OCI-M2 (cell line): ENCODE measurements at regions not wholly inside any gene's neighbourhood (a gene's known extent, or its start where the extent isn't known, plus 50 kb on each side); places are given as distances from the start of the nearest gene placed in this dataset.

Experiments used
- DNase-seq: peaks from one replicate; lab custom pipeline; 2025; ENCODE audit not compliant: unreplicated experiment; lab: John Stamatoyannopoulos, UW

GRCh38 chr12:84605983-84606382 is 306.6 kb downstream of the SLC6A15 start:
- DNase-seq: no peak

DNA sequence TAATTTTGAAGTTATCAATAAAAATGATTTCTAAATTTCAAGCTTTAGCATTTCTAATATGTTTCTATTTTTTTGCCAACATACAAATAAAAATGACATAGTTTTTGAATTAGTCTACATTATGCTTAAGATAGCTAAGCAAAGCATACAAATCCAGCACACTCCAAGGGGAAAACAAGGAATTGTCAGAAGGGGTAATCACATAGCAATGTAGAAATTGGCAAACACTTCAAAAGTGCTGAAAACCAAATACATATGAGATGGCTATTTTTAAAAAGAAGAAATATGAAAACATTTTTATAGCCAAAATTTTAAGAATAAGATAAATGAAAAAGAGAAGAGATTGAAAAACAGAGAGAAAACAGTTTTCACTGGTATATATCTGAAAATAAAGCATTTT is 308.0 kb downstream of the SLC6A15 start:
- no peak for DNase-seq

DNA sequence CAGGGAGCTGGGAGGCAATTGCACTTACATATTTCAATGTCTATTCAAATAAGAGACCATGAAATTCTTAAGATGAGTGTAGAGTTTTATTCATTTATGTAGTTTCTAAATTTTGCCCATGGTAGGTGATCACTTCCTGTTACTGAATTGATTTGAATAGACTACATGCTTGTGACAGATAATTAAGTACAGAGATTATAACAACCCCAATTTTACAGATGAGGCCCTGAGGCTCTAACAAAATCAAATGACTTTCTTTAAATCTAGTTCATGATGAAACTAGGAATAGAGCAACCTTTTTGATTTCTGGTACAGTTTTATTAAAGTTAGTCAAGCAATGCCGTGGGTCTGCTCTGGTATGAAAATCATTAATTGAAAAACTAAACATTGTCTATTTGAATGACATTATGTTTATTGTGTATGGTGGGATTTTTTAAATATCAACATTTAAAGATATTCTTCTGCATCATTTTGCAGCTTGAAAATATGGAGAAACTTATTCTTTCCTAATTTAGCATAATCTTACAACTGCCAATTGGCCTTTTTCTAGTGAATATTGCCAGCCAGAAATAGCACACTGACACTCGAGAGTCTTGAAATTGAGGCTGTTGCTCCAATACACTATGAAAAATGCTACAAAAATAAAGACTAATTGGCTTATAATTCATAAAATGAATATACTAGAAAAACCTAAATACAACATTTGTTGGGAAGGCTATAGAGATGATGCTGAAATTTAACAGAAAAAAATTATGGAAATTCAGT is 308.9 kb downstream of the SLC6A15 start:
- no peak for DNase-seq

DNA sequence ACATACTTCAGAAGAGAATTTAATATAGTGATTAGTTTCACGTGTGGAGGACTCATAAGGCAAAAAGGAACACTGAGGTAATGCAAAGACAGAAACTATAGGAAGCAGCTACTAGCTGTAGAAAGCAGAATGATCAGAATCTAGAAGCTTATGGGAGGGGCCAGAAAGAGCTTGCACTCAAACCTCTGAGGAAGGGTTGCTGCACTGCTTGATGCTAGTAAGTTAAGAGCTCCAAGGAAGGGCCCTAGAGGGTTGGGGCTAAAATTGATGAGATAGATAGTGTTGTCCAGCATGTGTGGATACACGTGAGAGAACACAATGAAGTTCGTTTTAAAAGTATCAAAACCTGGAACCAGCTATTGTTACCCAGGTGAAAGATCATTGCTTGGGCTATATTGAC is 311.1 kb downstream of the SLC6A15 start:
- DNase-seq: no peak

DNA sequence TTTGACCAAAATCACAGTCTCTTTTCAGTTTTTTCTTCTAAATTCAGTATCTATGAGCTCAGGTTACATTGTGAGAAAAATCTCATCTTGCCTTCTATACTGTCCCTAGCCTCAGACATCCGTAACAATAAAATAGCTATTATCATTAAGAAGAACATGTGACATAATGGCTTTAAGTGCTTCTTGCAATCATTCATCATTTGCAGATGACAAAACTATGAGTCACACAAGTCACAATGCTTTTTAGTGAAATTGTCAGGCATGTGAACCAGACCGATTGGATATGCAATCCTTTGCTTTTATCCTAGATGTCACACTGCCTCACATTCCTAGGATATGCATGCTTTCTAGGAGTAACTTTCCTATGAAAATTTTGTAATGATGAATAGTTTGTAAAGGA is 313.1 kb downstream of the SLC6A15 start:
- no peak for DNase-seq

DNA sequence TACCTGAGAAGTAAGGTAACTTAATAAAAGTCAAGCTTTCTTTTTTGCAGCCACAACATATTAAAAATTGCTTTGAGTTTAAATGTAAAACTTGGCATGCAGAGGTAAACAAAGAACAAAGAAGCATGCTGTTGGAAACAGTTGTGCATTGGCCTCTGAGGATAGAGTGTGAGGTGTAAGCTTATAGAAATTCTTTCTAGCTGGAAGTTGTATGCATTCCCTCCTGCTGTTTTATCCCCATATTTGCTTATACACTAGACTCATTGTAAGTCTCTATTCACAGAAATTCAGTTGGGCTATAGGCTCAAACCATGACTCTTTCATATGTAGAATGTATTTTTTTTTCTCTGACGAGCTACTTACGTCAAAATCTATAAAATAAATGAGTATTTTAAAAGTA is 316.3 kb downstream of the SLC6A15 start:
- no peak for DNase-seq

DNA sequence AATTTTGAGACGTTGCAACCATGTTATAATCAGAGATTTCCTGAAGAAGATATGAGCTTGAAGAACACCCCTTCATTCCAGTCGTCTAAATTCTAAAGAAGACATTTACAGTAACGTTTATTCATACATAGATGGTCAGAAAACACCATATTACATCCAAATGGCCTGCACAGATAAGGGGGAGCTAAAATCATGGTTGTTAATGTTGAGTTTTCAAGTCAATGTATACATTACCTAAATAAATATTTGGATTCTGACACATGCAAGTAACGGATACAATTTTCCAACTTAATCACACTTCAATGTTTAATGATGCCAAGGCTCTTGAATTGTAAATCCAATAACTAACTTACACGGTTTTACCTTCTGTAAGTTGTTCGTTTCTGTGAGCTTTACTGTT is 318.4 kb downstream of the SLC6A15 start:
- no peak for DNase-seq

- no peak for DNase-seq
These were observed 326.7 kb downstream of the SLC6A15 start for GRCh38 chr12:84585776-84586395.

DNA sequence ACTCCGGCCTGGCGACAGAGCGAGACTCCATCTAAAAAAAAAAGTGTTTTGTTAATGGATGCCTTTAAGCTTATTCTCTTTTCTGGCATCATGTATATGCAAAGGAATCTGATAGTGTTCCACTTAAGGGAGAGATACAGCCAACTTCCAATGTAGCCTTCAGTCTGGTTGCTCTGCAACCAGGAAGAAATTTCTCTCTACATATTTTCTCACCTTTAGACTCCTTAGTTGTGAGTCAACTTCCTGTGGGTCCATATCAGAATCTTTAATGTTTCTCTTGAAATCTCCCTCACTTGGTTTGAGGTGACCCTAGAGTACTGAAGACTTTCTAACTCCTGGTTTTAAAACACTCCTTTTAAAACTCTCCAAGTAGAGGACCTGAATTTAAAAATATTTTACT is 340.4 kb downstream of the SLC6A15 start:
- no peak for DNase-seq

GRCh38 chr12:84562331-84562730 is 350.3 kb downstream of the SLC6A15 start:
- DNase-seq: no peak

DNA sequence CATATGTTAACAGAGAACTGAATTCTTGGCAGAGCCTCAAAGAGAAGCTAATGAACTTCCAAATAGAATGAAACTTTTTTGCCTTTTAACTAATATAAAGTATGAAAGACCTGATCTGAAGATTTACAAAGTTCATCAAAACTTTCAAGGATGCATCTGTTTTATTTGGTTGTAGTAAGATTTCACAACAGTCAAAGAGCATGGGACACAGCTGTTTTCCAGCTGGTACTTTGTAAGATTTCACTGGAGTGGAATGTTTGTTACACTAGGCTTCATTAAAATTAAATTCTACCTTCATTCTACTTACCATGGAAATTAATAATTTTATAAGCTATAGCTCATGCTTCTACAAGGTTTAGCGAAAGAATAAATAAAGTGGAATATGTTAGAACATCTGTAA is 351.2 kb downstream of the SLC6A15 start:
- DNase-seq: no peak

DNA sequence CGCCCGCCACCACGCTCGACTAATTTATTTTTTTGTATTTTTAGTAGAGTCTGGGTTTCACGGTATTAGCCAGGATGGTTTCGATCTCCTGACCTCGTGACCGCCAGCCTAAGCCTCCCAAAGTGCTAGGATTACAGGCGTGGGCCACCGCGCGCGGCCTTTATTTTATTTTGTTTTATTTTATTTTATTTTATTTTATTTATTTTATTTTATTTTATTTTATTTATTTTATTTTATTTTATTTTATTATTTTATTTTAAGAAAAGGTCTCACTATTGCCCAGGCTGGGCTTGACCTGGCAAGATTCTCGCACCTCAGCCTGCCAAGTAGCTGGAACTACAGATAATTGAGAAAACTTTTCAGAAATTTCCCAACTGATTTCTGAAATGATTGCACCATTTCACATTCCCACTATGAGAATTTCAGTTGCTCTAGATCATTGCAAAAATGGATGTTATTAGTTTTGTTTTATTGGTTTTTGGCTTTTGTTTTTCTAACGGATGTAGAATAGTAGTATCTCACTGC is 358.3 kb downstream of the SLC6A15 start:
- DNase-seq: no peak

DNA sequence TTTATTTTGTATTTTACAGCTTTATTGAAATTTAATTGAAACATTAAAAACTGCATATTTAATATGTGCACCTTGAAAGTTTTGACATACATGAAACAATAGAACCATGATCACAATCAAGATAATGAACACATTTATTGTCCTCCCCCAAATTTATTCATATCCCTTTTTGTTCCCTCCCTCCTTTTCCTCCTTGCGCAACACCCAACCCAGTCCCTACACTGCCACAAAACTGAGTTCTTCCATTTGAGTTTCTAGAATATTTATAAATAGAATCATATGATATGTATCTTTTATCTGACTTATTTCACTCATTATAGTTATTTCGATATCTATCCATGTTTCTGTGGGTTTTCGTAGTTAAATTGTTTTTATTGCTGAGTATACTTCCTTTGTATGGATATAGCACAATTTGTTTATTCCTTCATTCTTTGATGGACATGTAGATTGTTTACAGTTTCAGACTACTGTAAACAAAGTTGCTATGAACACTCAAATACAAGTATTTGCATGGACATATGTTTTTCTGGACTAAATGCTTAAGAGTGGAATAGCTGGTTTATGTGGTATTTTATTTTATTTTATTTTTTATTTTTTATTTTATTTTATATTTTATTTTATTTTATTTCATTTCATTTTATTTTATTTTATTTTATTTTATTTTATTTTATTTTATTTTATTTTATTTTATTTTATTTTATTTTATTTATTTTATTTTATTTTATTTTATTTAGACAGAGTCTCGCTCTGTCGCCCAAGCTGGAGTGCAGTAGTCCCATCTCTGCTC is 359.1 kb downstream of the SLC6A15 start:
- no peak for DNase-seq

DNA sequence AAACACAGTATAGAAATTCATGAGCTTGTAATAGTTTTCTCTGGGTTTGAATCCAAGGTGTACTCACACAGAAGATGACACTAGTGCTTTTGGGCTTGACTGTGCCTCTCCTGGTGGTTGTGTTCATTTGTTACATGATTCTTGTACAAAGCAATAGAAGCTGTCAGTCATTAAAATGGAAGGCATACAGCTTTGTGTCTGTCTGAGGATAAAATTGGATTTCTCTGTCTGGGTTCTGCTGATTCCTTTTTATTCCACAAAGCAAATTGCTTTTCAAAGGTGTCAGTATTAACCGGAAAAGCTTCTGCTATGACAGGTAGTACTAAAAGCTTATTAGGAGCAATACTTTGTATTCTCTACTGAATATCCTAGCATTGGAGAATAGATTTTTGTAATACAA is 361.2 kb downstream of the SLC6A15 start:
- no peak for DNase-seq

DNA sequence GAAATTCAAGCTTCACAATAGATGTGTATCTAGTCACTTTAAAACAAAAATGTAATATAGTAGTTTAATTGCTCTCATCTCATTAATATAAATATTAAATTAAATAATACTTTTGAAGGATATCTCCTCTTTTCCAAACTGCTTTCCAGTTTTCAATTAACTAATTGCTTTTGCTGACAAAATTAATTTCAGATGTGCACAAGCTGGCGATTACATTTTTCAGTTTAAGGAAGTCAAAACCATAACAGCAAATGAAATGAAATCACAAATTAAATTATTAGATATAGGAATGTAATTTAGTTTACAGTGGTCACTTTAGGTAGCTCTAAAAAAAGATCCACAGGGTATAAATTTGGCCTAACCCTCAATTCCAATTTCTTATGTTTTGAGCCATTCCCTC is 362.1 kb downstream of the SLC6A15 start:
- DNase-seq: no peak

GRCh38 chr12:84542289-84542688 is 370.3 kb downstream of the SLC6A15 start:
- no peak for DNase-seq

DNA sequence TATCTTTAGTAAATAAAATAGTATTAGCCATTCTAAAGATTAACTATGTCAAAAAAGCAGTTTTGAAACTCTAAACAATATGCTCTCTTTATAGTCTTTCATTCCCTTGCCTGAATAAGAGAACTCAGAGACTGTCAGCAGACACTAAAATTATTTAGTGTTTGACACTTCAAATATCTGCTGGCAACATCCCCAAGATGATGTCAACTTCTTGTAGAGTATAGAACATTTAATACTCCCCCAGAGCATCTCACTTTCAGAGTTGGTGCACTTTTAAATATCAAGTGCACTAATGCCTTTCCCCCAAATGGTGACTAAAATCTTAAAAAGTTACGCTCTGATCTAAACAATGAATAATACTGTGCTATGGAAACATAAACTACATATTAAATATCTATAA is 374.9 kb downstream of the SLC6A15 start:
- DNase-seq: no peak

- DNase-seq: no peak
These were observed 399.8 kb downstream of the SLC6A15 start for GRCh38 chr12:84512751-84513150.

DNA sequence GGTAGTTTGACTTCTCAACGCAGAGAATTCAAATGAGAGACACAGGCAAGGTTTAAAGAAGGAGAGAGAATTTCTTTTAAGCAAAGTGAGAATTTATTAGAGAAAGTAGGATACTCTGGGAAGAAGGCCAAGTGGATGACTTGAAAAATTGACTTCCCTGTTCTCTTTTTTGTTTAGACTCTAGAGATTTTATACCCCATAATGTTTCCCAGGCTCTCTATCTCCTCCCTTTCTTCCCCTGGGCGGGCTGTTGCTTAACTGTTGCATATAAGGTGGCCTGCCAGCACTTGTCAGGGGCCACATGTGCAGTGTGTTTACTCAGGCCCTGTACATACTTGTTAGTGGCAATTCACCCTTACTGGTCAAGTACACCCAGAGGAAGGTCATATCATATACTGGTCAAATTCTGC is 403.7 kb downstream of the SLC6A15 start:
- DNase-seq: no peak

- DNase-seq: no peak
These were observed 404.4 kb downstream of the SLC6A15 start for GRCh38 chr12:84507956-84508850.

DNA sequence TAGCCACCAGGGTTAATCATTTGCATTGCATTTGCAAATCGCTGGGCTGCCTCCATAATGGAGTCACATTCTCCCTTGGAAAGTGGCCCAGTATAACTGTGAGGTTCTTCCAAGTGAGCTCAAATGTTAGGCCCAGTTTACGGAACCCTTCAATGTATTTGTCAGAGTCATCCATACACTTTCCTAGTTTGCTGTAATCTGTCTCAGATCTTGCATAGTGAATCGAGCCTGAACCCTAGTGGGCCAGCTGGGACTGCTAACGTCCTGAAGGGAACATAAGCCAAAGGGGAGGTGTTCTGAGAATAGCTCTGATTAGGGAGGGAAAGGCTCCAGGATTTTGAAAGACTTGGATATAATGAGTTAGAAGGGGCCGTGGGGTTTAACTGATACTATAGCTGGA is 406.3 kb downstream of the SLC6A15 start:
- no peak for DNase-seq
